Tibial artery (tissue), 4 donors: ENCODE measurements at regions not wholly inside any gene's neighbourhood (a gene's known extent, or its start where the extent isn't known, plus 50 kb on each side); places are given as distances from the start of the nearest gene placed in this dataset.
"Not testable (repeated sequence)": the region's sequence is repeated elsewhere in the genome, so short reads cannot be mapped to it uniquely, and the experiment has no call there.

ENCODE experiments used
- DNase-seq, 2 donors: peaks; one replicate each; pipeline ENCODE4 v3.0.0-alpha.2; 2019
- H3K27ac ChIP-seq, 2 donors: fragments of 200-600 bp; sonication (generic) in 1 of 2; 1 replicate in 1 of 2; 2 replicates in 1 of 2; pipeline ENCODE4 v1.5.1; 2018 to 2019; ENCODE audit warnings: mild to moderate bottlenecking in 1 of 2
- H3K27me3 ChIP-seq, 2 donors: fragments of 200-600 bp; sonication (generic) in 1 of 2; one replicate each; pipeline versions ENCODE4 v1.5.1 to v1.6.0; 2016 to 2019
- H3K36me3 ChIP-seq, 3 donors: fragments of 200-600 bp; sonication (generic) in 2 of 3; one replicate each; pipeline ENCODE4 v1.5.1; 2016 to 2019; ENCODE audit warnings: mild to moderate bottlenecking in 2 of 3
- H3K4me1 ChIP-seq, 4 donors: fragments of 200-600 bp; sonication (generic) in 2 of 4; 1 replicate in 3 of 4; 2 replicates in 1 of 4; pipeline ENCODE4 v1.5.1; 2016 to 2019
- H3K4me3 ChIP-seq, 2 donors: fragments of 200-600 bp; sonication (generic) in 1 of 2; 1 replicate in 1 of 2; 2 replicates in 1 of 2; pipeline ENCODE4 v1.5.1; 2018 to 2019; ENCODE audit warnings: mild to moderate bottlenecking in 2 of 2
- H3K9me3 ChIP-seq, 3 donors: fragments of 200-600 bp; sonication (generic) in 1 of 3; one replicate each; pipeline ENCODE4 v1.5.1; 2016 to 2019
- CTCF ChIP-seq, 2 experiments: fragments of 200-600 bp in 1 of 2; fragments of 450-650 bp in 1 of 2; IDR thresholded peaks; one replicate each; pipeline ENCODE4 v1.5.1; 2017 to 2019; ENCODE audit warnings: antibody characterized with exemption in 2 of 2, mild to moderate bottlenecking in 1 of 2, moderate library complexity in 1 of 2
- intact Hi-C: fragments of 100-400 bp; cut with DNase I; formaldehyde crosslinking; loops from one replicate; pipeline ENCODE4 v1.15.0; 2023; ENCODE audit warnings: low total_unique reads

- H3K4me3 ChIP-seq, result no peak overlapping the region
- no peaks in the 10 kb centered on the region for H3K36me3 ChIP-seq
- peaks cover 0 to 2% (median 0%) of the 10 kb centered on the region in 4 donors for H3K4me1 ChIP-seq
- H3K27me3 ChIP-seq, result no peaks in the 10 kb centered on the region
- no peak overlapping the region for H3K27ac ChIP-seq
- DNase-seq, result no peak
- no peak for TF ChIP-seq CTCF (IDR thresholded peaks at IDR 0.05)
- intact Hi-C loops, result no loop called here
- H3K9me3 ChIP-seq, result peaks cover 0 to 8% (median 0%) of the 10 kb centered on the region in 3 donors
These were observed 860.0 kb downstream of the LTN1 start for GRCh38 chr21:28132713-28133112.

- intact Hi-C loops, result no loop called here
- H3K4me1 ChIP-seq, result peaks cover 0 to 9% (median 3%) of the 10 kb centered on the region in 4 donors
- H3K27ac ChIP-seq, result no peak overlapping the region
- H3K4me3 ChIP-seq, result no peak overlapping the region
- DNase-seq, result no peak
- H3K36me3 ChIP-seq, result no peaks in the 10 kb centered on the region
- H3K27me3 ChIP-seq, result no peaks in the 10 kb centered on the region
- TF ChIP-seq CTCF (IDR thresholded peaks at IDR 0.05), result no peak
- H3K9me3 ChIP-seq, result peaks cover 0 to 8% (median 0%) of the 10 kb centered on the region in 3 donors
These were observed 865.4 kb downstream of the LTN1 start for GRCh38 chr21:28127175-28127785.

- Histone ChIP-seq H3K27me3 (no peaks in the 10 kb centered on the region), H3K4me1 (peaks cover 0 to 9% (median 3%) of the 10 kb centered on the region in 4 donors), H3K27ac (no peak overlapping the region), H3K9me3 (peaks cover 0 to 8% (median 0%) of the 10 kb centered on the region in 3 donors), H3K4me3 (no peak overlapping the region), H3K36me3 (no peaks in the 10 kb centered on the region)
- DNase-seq, result no peak
- TF ChIP-seq CTCF (IDR thresholded peaks at IDR 0.05), result no peak
- intact Hi-C loops, result no loop called here
These were observed 866.0 kb downstream of the LTN1 start for GRCh38 chr21:28126521-28127174.

- H3K4me1 ChIP-seq, result peaks cover 0 to 9% (median 3%) of the 10 kb centered on the region in 4 donors
- no peak for DNase-seq
- H3K36me3 ChIP-seq, result no peaks in the 10 kb centered on the region
- intact Hi-C loops, result no loop called here
- no peak overlapping the region for H3K27ac ChIP-seq
- no peaks in the 10 kb centered on the region for H3K9me3 ChIP-seq
- no peak for TF ChIP-seq CTCF (IDR thresholded peaks at IDR 0.05)
- no peak overlapping the region for H3K4me3 ChIP-seq
- no peaks in the 10 kb centered on the region for H3K27me3 ChIP-seq
These were observed 868.1 kb downstream of the LTN1 start for GRCh38 chr21:28124541-28124940.

GRCh38 chr21:28118570-28118969 lies 874.1 kb downstream of the LTN1 start:
- TF ChIP-seq CTCF (IDR thresholded peaks at IDR 0.05), result no peak
- intact Hi-C loops, result no loop called here
- Histone ChIP-seq H3K36me3 (no peaks in the 10 kb centered on the region), H3K9me3 (no peaks in the 10 kb centered on the region), H3K4me1 (no peaks in the 10 kb centered on the region), H3K27ac (no peak overlapping the region), H3K27me3 (no peaks in the 10 kb centered on the region), H3K4me3 (no peak overlapping the region)
- no peak for DNase-seq

GRCh38 chr21:28114986-28115385 lies 877.7 kb downstream of the LTN1 start:
- H3K4me1 ChIP-seq, result peaks cover 0 to 10% (median 0%) of the 10 kb centered on the region in 4 donors
- DNase-seq, H3K4me3 ChIP-seq, H3K27ac ChIP-seq, intact Hi-C loops, H3K36me3 ChIP-seq, H3K27me3 ChIP-seq, H3K9me3 ChIP-seq: not testable (repeated sequence)
